WERI-Rb-1 (cell line): ENCODE measurements at regions not wholly inside any gene's neighbourhood (a gene's known extent, or its start where the extent isn't known, plus 50 kb on each side); places are given as distances from the start of the nearest gene placed in this dataset.

Experiments
- DNase-seq: peaks from one replicate; pipeline ENCODE4 v3.0.0-alpha.2; 2020
- H3K27ac ChIP-seq: fragments of 250-450 bp; sonication (Bioruptor Pico); 2 replicates; pipeline ENCODE4 v1.5.1; 2020; ENCODE audit warnings: mild to moderate bottlenecking, moderate library complexity
- H3K27me3 ChIP-seq: fragments of 250-450 bp; sonication (Bioruptor Pico); 2 replicates; pipeline ENCODE4 v1.5.1; 2021; ENCODE audit warnings: mild to moderate bottlenecking, low read depth, moderate library complexity; ENCODE audit not compliant: insufficient read depth, severe bottlenecking
- H3K36me3 ChIP-seq: fragments of 250-450 bp; sonication (Bioruptor Pico); 2 replicates; pipeline ENCODE4 v1.5.1; 2020; ENCODE audit warnings: mild to moderate bottlenecking, moderate library complexity
- H3K4me3 ChIP-seq: 2 replicates; pipeline ENCODE4 v1.5.1; 2011; ENCODE audit warnings: low read depth, mild to moderate bottlenecking, control low read depth, low read length
- H3K9me3 ChIP-seq: fragments of 250-450 bp; sonication (Bioruptor Pico); 2 replicates; pipeline ENCODE4 v1.5.1; 2021; ENCODE audit warnings: mild to moderate bottlenecking, moderate library complexity; ENCODE audit not compliant: severe bottlenecking
- TF ChIP-seq, protein P1 (sequence below): IDR thresholded peaks from 2 replicates; pipeline ENCODE4 v1.5.1; 2011; ENCODE audit warnings: low read depth, mild to moderate bottlenecking, control low read depth, inconsistent platforms, low read length

GRCh38 chr22:48055185-48055584 is 1292.7 kb downstream of the TBC1D22A start:
- Histone ChIP-seq H3K36me3 (no peaks in the 10 kb centered on the region), H3K27me3 (no peaks in the 10 kb centered on the region), H3K4me3 (no peak overlapping the region), H3K9me3 (no peaks in the 10 kb centered on the region), H3K27ac (no peak overlapping the region)
- no peak for DNase-seq
- TF ChIP-seq, protein P1, sequence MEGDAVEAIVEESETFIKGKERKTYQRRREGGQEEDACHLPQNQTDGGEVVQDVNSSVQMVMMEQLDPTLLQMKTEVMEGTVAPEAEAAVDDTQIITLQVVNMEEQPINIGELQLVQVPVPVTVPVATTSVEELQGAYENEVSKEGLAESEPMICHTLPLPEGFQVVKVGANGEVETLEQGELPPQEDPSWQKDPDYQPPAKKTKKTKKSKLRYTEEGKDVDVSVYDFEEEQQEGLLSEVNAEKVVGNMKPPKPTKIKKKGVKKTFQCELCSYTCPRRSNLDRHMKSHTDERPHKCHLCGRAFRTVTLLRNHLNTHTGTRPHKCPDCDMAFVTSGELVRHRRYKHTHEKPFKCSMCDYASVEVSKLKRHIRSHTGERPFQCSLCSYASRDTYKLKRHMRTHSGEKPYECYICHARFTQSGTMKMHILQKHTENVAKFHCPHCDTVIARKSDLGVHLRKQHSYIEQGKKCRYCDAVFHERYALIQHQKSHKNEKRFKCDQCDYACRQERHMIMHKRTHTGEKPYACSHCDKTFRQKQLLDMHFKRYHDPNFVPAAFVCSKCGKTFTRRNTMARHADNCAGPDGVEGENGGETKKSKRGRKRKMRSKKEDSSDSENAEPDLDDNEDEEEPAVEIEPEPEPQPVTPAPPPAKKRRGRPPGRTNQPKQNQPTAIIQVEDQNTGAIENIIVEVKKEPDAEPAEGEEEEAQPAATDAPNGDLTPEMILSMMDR = no peak

GRCh38 chr22:48054596-48054995 is 1292.1 kb downstream of the TBC1D22A start:
- no peak overlapping the region for H3K4me3 ChIP-seq
- no peak overlapping the region for H3K27ac ChIP-seq
- TF ChIP-seq, protein P1 = no peak
- H3K36me3 ChIP-seq = no peaks in the 10 kb centered on the region
- no peak for DNase-seq
- H3K27me3 ChIP-seq = no peaks in the 10 kb centered on the region
- H3K9me3 ChIP-seq = no peaks in the 10 kb centered on the region

DNA sequence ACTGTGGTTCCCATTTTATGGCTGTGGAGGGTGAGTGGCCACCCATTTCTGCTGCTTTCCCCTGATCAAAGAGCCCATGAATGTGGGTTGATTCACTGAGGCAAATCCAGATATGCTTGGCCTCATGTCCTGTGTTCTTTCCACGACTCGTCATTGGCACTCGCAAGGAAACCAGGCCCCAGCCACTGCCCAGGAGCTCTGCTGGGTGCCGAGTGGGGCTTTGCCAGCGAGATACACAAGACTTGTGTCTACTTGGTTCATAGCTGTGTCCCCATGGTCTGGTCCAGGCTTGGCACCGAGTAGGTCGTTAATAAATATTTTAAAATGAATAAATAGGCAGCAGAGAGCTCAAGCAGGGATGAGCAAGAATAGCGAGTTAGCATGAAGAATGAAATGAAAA is 1291.5 kb downstream of the TBC1D22A start:
- H3K36me3 ChIP-seq = no peaks in the 10 kb centered on the region
- DNase-seq = no peak
- H3K9me3 ChIP-seq = no peaks in the 10 kb centered on the region
- TF ChIP-seq, protein P1 = no peak
- no peaks in the 10 kb centered on the region for H3K27me3 ChIP-seq
- no peak overlapping the region for H3K4me3 ChIP-seq
- no peak overlapping the region for H3K27ac ChIP-seq

DNA sequence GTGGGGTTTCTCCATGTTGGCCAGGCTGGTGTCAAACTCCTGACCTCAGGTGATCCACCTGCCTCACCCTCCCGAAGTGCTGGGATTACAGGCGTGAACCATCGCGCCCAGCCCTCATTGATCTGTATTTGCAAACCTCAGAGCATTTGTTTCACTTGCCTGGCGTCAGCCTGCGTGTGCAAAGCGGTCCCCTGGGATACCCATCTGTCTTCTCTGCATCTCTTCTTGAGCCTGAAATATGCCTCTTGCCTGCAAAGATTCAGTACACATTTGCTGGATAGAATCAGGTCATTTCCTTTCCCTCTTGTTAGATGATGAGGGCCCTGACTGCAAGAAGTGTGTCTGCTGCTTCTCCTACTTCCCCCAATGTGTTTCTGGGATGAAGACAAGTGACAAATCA is 1291.0 kb downstream of the TBC1D22A start:
- TF ChIP-seq, protein P1 = no peak
- Histone ChIP-seq H3K4me3 (no peak overlapping the region), H3K36me3 (no peaks in the 10 kb centered on the region), H3K27me3 (no peaks in the 10 kb centered on the region), H3K27ac (no peak overlapping the region), H3K9me3 (no peaks in the 10 kb centered on the region)
- DNase-seq = no peak

DNA sequence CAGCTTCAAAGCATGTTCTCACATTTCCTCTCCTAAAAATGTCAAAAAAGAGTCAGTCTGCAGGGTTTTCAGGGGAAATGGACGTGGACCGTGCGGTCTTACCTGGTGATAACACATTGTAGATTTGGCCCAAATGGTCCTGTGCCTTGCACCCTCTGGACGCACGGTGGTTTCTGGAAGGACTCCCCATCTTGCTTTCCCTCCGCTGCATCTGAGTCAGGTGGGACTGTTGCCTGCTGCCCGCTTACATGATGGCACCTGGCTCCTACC is 1290.1 kb downstream of the TBC1D22A start:
- TF ChIP-seq, protein P1 = no peak
- H3K27me3 ChIP-seq = no peaks in the 10 kb centered on the region

DNA sequence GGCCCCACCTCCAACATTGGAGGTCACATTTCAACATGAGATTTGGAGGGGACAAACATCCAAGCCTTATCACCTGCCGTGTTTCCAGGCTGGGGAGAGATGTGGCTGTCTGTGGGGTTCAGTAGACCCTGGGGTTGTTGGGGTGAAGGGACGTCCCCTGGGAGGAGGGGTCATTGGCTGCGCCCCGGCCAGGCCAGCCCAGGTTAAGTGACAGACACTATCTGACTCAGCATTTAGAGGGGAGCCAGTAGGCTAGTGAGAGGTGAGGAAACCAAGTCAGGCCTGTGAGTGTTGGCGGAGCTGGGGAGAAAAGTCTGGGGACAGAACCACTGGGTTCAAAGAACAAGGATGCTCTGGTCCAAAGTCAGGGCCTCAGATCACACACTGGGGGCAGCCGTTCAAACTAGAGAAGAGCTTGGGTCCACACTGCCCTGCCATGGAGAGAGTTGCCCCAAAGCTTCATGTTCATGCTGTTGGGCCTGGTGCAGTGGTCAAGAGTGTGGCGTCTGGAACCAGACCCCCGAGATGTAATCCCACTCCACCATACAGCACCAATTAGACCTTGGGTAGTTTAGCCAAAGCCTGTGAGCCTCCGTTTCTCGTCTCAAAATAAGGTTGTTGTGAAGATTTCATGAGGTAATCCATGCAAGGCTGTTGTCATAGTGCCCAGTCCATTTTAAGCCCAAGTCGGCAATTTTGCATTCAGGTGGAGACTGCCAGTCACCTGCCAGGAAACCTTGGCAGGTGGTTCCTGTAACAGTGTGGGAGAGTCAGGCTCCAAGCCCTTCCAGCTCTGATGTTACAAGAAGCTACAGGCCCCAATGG is 1289.6 kb downstream of the TBC1D22A start:
- TF ChIP-seq, protein P1 = no peak
- Histone ChIP-seq H3K4me3 (no peak overlapping the region), H3K9me3 (no peaks in the 10 kb centered on the region), H3K27ac (no peak overlapping the region), H3K27me3 (no peaks in the 10 kb centered on the region), H3K36me3 (no peaks in the 10 kb centered on the region)
- no peak for DNase-seq

More for the DNA sequence above, 1290.1 kb downstream of the TBC1D22A start:
- DNase-seq = no peak
- no peak overlapping the region for H3K4me3 ChIP-seq
- H3K9me3 ChIP-seq = no peaks in the 10 kb centered on the region
- H3K27ac ChIP-seq = no peak overlapping the region
- H3K36me3 ChIP-seq = no peaks in the 10 kb centered on the region
